VCaP (cell line): ENCODE measurements at regions not wholly inside any gene's neighbourhood (a gene's known extent, or its start where the extent isn't known, plus 50 kb on each side); places are given as distances from the start of the nearest gene placed in this dataset.

Experiments used
- H3K27ac ChIP-seq: fragments of 450-650 bp; 2 replicates; pipeline ENCODE4 v1.5.1; 2017
- TF ChIP-seq, protein P1 (sequence below): fragments of 450-650 bp; conservative IDR thresholded peaks from 2 replicates; pipeline ENCODE4 v1.5.1; 2017; ENCODE audit warnings: mild to moderate bottlenecking, moderate library complexity

DNA sequence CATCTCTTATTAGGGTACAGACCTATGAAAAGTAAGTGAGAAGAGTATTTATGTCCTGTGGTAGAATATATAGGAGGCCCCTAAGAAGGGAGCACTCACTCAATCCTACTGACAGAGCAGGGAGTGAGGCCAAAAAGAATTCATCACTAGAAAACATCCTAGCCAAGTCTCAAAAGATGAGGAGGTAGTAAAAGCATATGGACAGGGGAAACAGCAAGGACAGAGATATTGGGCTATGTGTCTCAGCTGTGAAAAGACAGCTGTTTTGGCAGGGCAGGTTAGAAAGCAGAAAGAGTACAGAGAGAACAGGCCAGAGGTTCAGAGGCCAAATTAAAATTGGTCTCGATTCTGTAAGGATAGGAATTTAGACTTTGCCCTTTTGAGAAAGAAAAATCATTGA is 548.3 kb upstream of the ANKRD30A start:
- H3K27ac ChIP-seq: no peak overlapping the region
- TF ChIP-seq, protein P1, sequence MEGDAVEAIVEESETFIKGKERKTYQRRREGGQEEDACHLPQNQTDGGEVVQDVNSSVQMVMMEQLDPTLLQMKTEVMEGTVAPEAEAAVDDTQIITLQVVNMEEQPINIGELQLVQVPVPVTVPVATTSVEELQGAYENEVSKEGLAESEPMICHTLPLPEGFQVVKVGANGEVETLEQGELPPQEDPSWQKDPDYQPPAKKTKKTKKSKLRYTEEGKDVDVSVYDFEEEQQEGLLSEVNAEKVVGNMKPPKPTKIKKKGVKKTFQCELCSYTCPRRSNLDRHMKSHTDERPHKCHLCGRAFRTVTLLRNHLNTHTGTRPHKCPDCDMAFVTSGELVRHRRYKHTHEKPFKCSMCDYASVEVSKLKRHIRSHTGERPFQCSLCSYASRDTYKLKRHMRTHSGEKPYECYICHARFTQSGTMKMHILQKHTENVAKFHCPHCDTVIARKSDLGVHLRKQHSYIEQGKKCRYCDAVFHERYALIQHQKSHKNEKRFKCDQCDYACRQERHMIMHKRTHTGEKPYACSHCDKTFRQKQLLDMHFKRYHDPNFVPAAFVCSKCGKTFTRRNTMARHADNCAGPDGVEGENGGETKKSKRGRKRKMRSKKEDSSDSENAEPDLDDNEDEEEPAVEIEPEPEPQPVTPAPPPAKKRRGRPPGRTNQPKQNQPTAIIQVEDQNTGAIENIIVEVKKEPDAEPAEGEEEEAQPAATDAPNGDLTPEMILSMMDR: no peak

DNA sequence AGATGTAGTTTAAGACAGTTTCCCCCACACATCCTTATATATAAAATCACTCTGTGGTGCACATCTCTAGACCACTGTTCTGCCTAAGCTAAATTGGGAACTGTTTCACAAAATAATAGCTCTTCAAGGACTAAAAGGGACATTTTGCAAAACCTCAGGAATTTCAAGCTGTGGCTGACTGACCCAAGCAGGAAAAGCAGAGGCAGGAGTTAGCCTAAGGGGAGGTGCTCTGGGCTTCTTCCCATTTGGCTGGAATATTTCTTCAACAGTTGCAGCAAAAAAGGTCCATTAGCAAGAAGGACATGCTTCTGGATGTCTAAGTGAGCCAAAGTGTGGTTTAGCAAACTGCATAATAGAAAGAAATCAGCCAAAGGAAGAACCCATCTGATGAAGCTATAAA is 551.2 kb upstream of the ANKRD30A start:
- H3K27ac ChIP-seq: no peak overlapping the region
- TF ChIP-seq, protein P1: no peak

DNA sequence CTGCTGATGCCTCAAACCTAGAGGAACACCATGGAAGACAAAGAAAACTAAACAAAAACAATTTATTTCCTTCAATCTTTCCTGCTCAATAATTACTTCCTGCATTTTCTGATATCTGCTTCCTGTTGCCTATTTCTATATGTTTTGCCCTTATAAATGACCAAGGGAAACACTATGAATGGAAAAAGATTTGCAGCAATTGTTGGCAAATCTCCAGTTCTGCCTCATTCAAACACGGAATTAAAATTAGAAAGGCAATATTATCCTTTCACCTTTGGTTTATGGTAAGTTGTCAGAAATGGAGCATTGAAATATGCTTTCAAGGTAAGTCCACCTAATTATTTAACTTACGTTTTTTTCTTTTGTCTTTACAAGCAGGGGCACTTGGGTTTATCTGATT is 552.2 kb upstream of the ANKRD30A start:
- no peak overlapping the region for H3K27ac ChIP-seq
- TF ChIP-seq, protein P1: no peak

DNA sequence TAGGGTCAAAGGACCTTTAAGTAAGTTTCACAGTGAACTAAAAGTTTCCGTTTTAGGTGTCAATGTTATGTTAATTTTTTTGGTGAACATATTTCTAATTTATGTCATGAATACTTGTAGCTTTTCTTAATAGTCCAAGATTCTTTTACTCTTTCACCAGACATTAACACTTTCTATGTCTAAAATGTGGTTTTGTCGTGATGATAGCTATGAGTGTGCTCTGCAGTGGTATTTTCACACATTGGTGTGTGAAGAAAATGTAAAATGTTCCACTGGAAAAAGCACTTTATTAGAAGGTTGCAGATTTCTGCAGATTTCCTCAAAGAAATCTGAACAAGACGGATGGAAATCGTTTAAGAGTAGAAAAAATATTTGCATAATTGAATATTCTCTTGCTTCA is 561.0 kb upstream of the ANKRD30A start:
- H3K27ac ChIP-seq: no peak overlapping the region
- TF ChIP-seq, protein P1: no peak

DNA sequence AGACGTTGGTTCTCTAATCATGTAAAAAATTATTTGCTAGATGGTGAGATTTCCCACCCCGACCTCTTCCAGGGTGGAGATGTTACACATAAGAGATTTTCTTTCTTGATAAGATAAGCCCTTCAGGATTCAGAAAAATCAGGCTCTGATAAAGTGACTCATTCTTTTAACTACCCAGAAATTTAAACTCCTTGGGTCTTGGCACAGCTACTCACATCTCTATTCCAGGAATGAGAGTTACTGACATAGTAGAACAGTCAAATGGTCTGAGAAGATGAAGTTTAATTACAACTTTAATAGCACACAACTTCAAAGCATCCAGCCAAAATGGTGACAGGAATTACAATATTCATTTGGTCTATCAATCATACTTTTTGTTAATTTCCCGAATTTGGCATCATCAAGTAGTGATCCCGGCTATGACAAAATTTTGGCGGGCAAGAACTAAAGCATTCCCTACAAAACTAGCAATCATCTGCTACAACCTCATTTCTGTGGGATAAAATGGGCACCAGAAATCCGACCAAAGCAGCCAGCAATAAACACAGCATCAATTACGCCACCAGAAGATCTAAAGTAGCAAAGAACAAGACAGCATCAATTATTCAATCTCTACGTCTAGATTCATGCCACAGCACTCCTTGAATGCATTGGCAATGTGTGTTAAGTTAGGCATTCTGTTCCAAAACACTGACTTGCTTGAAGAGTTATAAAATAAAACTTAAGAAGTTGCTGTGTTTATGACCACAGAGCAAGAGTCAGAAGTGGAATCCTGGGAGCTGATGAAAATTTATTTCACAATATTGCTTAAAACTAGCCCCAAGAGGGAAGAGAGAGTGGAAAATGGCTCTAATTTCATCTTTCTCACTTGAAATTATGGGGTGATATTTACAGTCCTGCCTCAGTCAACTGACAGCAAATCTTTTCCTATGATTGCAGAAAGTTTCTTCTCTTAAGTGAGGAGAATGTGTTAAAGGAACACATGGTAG is 565.7 kb upstream of the ANKRD30A start:
- TF ChIP-seq, protein P1: no peak
- no peak overlapping the region for H3K27ac ChIP-seq

DNA sequence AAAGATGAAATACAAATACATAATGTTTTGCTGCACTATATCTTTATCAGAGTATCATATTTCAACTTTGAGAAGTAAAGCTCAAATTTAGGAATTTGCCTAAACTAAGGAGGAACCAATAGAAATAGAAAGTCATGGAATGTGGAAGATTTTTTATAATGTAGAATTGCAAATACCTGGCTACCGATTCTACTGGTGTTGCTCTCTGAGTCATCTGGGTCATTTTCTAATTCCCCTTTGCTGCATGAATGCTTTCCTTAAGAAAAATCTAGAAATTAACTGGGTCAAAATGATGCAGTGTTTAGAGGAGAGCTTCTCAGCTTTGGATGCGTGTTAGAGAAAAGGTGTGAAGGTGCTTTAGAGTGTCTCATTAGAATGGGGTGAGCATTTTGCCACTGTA is 568.9 kb upstream of the ANKRD30A start:
- TF ChIP-seq, protein P1: no peak
- H3K27ac ChIP-seq: no peak overlapping the region

DNA sequence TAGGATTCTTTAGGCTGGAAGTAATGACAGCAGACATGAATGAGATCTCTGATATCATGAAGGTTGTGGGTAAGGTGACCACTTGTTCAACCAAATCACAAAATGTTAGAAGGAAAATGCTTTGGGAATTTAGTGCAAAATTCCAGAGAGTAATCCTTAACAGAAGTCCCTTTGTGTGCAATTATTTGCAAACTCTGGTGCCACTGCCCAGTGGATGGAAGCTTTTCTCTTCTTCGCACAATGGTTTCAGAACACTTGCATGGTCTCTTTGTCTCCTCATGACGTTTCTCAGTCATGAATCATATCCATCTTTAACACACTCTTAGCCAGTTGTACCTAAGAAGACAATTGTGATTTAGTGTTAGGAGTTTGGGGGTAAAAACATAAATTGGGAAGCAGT is 570.4 kb upstream of the ANKRD30A start:
- no peak overlapping the region for H3K27ac ChIP-seq
- TF ChIP-seq, protein P1: no peak
